GM19239 (cell line): ENCODE measurements at regions not wholly inside any gene's neighbourhood (a gene's known extent, or its start where the extent isn't known, plus 50 kb on each side); places are given as distances from the start of the nearest gene placed in this dataset.

Experiments used
- DNase-seq: peaks from one replicate; pipeline ENCODE4 v3.0.0; 2011; ENCODE audit warnings: low spot score; ENCODE audit not compliant: insufficient read length
- FAIRE-seq: peaks from 2 replicates; lab custom pipeline; 2011; peaks lifted over from hg19 to GRCh38; lab: Jason Lieb, UNC

- DNase-seq = no peak
- no peak for FAIRE-seq
Measured at GRCh38 chr12:127078577-127079350, 1188.2 kb upstream of the TMEM132C start.

GRCh38 chr12:127079636-127080035 is 1187.3 kb upstream of the TMEM132C start:
- no peak for DNase-seq
- FAIRE-seq = no peak

- DNase-seq (no peak), FAIRE-seq (no peak)
Measured at GRCh38 chr12:127081058-127081457, 1185.9 kb upstream of the TMEM132C start.

GRCh38 chr12:127083008-127083949 is 1183.7 kb upstream of the TMEM132C start:
- FAIRE-seq = peak; percentile 93
- DNase-seq = peak; percentile 29

- DNase-seq (no peak), FAIRE-seq (no peak)
Measured at GRCh38 chr12:127101076-127101475, 1165.9 kb upstream of the TMEM132C start.

GRCh38 chr12:127106041-127106440 is 1160.9 kb upstream of the TMEM132C start:
- no peak for FAIRE-seq
- no peak for DNase-seq

GRCh38 chr12:127106697-127107096 is 1160.3 kb upstream of the TMEM132C start:
- FAIRE-seq = no peak
- no peak for DNase-seq

GRCh38 chr12:127107744-127108143 is 1159.2 kb upstream of the TMEM132C start:
- no peak for FAIRE-seq
- no peak for DNase-seq

- FAIRE-seq (peak; percentile 14), DNase-seq (no peak)
Measured at GRCh38 chr12:127108360-127109215, 1158.4 kb upstream of the TMEM132C start.

GRCh38 chr12:127113945-127114344 is 1153.0 kb upstream of the TMEM132C start:
- DNase-seq (no peak), FAIRE-seq (no peak)

GRCh38 chr12:127115468-127116035 is 1151.4 kb upstream of the TMEM132C start:
- FAIRE-seq = no peak

GRCh38 chr12:127118251-127118650 is 1148.7 kb upstream of the TMEM132C start:
- DNase-seq (no peak), FAIRE-seq (no peak)

More at GRCh38 chr12:127115468-127116035, 1151.4 kb upstream of the TMEM132C start:
- DNase-seq = no peak

- DNase-seq = no peak
- no peak for FAIRE-seq
Measured at GRCh38 chr12:127119600-127120140, 1147.3 kb upstream of the TMEM132C start.

- FAIRE-seq (no peak), DNase-seq (no peak)
Measured at GRCh38 chr12:127120851-127121250, 1146.1 kb upstream of the TMEM132C start.

- DNase-seq (no peak), FAIRE-seq (no peak)
Measured at GRCh38 chr12:127121494-127122084, 1145.4 kb upstream of the TMEM132C start.

- peak; percentile 53 for FAIRE-seq
- DNase-seq = no peak
Measured at GRCh38 chr12:127125607-127126259, 1141.2 kb upstream of the TMEM132C start.

GRCh38 chr12:127126260-127126628 is 1140.7 kb upstream of the TMEM132C start:
- DNase-seq (no peak), FAIRE-seq (no peak)

GRCh38 chr12:127127897-127128296 is 1139.1 kb upstream of the TMEM132C start:
- DNase-seq (no peak), FAIRE-seq (no peak)
